ELF-1 (cell line): ENCODE measurements at regions not wholly inside any gene's neighbourhood (a gene's known extent, or its start where the extent isn't known, plus 50 kb on each side); places are given as distances from the start of the nearest gene placed in this dataset.
"Not testable (repeated sequence)": the region's sequence is repeated elsewhere in the genome, so short reads cannot be mapped to it uniquely, and the experiment has no call there.

Experiments
- DNase-seq: peaks from one replicate; pipeline ENCODE4 v3.0.0-alpha.2; 2016; ENCODE audit warnings: low read depth, low spot score

- no peak for DNase-seq
Measured at GRCh38 chr6:79150733-79151132, 72.7 kb upstream of the PHIP start.

GRCh38 chr6:79149884-79150283 is 71.8 kb upstream of the PHIP start:
- no peak for DNase-seq

GRCh38 chr6:79146421-79146820 is 68.4 kb upstream of the PHIP start:
- DNase-seq: no peak

- no peak for DNase-seq
Measured at GRCh38 chr6:79145301-79145700, 67.2 kb upstream of the PHIP start.

- DNase-seq: no peak
Measured at GRCh38 chr6:79143320-79143898, 65.4 kb upstream of the PHIP start.

- DNase-seq: no peak
Measured at GRCh38 chr6:79138146-79138545, 60.1 kb upstream of the PHIP start.

- DNase-seq: no peak
Measured at GRCh38 chr6:79137671-79138070, 59.6 kb upstream of the PHIP start.

GRCh38 chr6:79135973-79136470 is 58.0 kb upstream of the PHIP start:
- DNase-seq: no peak

- DNase-seq: peak; percentile 65
Measured at GRCh38 chr6:79134699-79135474, 56.8 kb upstream of the PHIP start.

- no peak for DNase-seq
Measured at GRCh38 chr6:79133173-79133572, 55.1 kb upstream of the PHIP start.

- not testable (repeated sequence) for DNase-seq
Measured at GRCh38 chr6:79131220-79131619, 53.2 kb upstream of the PHIP start.
